ENCODE measurements at regions not wholly inside any gene's neighbourhood (a gene's known extent, or its start where the extent isn't known, plus 50 kb on each side); places are given as distances from the start of the nearest gene placed in this dataset.

DNA sequence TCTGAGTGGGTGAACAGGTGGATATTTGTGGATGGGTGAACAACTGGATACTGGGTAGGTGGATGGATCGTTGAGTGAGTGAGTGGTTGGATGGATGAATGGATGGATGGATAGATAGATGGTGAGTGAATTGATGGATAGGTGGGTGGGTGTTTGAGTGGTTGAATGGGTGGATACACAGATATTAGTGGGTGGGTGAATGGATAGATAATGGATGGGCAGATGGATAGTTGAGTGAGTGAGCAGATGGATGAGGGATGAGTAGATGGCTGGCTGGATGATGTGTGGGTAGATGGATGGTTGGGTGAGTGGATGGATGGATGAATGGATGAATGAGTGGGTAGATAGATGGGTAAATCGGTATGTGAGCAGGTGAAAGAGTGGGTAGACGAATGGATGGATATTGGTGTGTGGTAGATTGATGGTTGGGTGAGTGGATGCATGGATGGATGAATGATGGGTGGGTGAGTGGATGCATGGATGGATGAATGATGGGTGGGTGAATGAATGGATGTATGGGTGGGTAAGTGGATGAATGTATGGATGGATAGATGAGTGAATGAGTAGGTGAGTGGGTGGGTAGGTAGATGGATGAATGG is 406.7 kb downstream of the MN1 start:
- peaks cover 49% of the 10 kb centered on the region for H3K27me3 ChIP-seq (ENCODE audit: low read depth)
- TF ChIP-seq, protein P1, sequence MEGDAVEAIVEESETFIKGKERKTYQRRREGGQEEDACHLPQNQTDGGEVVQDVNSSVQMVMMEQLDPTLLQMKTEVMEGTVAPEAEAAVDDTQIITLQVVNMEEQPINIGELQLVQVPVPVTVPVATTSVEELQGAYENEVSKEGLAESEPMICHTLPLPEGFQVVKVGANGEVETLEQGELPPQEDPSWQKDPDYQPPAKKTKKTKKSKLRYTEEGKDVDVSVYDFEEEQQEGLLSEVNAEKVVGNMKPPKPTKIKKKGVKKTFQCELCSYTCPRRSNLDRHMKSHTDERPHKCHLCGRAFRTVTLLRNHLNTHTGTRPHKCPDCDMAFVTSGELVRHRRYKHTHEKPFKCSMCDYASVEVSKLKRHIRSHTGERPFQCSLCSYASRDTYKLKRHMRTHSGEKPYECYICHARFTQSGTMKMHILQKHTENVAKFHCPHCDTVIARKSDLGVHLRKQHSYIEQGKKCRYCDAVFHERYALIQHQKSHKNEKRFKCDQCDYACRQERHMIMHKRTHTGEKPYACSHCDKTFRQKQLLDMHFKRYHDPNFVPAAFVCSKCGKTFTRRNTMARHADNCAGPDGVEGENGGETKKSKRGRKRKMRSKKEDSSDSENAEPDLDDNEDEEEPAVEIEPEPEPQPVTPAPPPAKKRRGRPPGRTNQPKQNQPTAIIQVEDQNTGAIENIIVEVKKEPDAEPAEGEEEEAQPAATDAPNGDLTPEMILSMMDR (IDR thresholded peaks at IDR 0.05; ENCODE audit: borderline replicate concordance): no peak
- no peaks in the 10 kb centered on the region for H3K9me3 ChIP-seq (replicated peaks)
- H3K4me1 ChIP-seq: no peaks in the 10 kb centered on the region
- intact Hi-C loops (cut with micrococcal nuclease): loop anchor here (10.0 kb wide), 1 partner anchor 170 kb away; no protein-coding TSS in a partner anchor
- DNase-seq: no peak
- H3K4me3 ChIP-seq: no peak overlapping the region
- H3K27ac ChIP-seq (replicated peaks): no peak overlapping the region
- H3K36me3 ChIP-seq: no peaks in the 10 kb centered on the region

DNA sequence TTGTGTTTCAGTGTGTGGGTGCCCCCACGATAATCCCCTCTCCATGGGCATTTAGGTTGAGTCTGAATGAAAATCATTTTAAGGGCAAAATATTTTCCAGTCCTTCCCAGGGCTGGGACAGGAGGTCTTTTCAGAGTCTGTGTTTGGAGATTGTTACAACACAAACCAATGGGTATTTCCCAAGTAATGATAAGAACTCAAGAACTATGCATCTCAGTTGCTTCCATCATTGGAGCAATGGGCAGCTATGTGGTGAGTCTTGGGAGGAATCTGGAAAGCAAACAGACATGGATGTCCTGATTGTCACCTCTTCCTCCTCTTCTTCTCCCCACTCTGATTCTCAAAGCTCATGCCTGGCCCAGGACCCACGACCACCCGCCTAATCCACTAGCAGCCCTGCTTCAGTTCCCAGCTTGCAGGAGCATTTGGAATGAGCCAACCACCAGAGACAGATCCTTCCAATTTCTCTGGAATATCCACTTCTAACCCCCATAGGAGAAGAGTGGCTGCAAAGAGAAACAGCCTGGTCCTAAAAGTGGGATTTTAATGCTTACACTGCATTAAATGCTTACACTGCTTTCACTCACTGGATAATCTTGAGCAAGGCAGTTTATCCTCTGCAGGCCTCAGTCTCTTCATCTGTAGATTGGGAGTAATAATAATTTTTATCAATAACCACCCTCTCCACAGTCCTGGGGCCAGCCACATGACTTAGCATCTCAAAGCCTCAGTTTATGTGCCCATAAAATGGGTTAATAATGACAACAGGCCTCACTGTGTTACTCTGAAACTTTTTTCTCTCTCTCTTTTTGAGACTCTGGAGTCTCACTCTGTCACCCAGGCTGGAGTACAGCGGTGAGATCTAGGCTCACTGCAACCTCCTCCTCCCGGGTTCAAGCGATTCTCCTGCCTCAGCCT is 404.3 kb downstream of the MN1 start:
- Histone ChIP-seq H3K27me3 (ENCODE audit: low read depth) (peaks cover 58% of the 10 kb centered on the region), H3K4me1 (no peaks in the 10 kb centered on the region), H3K27ac (replicated peaks) (peak overlapping the region; percentile 30), H3K36me3 (no peaks in the 10 kb centered on the region), H3K4me3 (no peak overlapping the region), H3K9me3 (replicated peaks) (peaks cover 13% of the 10 kb centered on the region)
- TF ChIP-seq, protein P1 (IDR thresholded peaks at IDR 0.05; ENCODE audit: borderline replicate concordance): no peak
- no peak for DNase-seq
- intact Hi-C loops (cut with micrococcal nuclease): loop anchor here (10.0 kb wide), 1 partner anchor 172 kb away; no protein-coding TSS in a partner anchor

DNA sequence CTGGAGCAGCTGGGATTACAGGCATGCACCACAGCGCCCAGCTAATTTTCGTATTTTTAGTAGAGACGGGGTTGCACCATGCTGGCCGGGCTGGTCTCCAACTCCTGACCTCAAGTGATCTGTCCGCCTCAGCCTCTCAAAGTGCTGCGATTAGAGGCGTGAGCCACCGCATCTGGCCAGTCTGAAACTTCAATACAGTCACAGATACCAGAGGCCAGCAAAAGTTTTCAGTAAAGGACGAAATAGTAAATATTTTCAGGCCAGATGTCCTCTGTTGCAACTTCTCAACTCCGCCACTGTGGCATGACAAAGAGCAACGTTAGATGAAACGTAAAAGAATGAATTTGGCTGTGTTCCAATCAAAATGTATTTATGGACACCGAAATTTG is 403.6 kb downstream of the MN1 start:
- intact Hi-C loops (cut with micrococcal nuclease): loop anchor here (10.0 kb wide), 1 partner anchor 173 kb away; no protein-coding TSS in a partner anchor
- TF ChIP-seq, protein P1 (IDR thresholded peaks at IDR 0.05; ENCODE audit: borderline replicate concordance): no peak
- peak; percentile 81 for DNase-seq

DNA sequence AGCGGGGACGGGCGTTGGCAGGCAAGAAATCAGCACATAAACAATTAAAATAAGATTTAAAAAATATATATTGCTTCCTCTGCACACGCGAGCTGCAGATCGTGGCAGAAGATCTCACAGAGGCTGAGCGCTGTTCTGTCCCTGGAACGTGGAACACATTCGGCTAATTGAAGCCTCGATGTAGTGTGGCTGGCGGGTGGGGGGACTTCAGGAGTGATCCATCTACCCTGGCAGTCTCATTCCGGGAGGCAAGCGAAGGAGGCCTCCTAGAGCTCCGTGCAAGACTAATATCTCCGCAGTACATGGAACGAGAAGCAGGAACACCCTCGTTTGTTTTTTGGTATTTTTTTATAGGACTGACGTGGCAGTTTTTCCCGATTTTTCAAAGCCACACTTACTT is 402.4 kb downstream of the MN1 start:
- no peak for DNase-seq
- no peak overlapping the region for H3K4me3 ChIP-seq

More for the DNA sequence above, 403.6 kb downstream of the MN1 start:
- no peaks in the 10 kb centered on the region for H3K4me1 ChIP-seq
- H3K4me3 ChIP-seq: no peak overlapping the region
- H3K27me3 ChIP-seq (ENCODE audit: low read depth): peaks cover 52% of the 10 kb centered on the region
- H3K9me3 ChIP-seq (replicated peaks): peaks cover 20% of the 10 kb centered on the region
- H3K36me3 ChIP-seq: no peaks in the 10 kb centered on the region
- H3K27ac ChIP-seq (replicated peaks): peak overlapping the region; percentile 30

GRCh38 chr22:27400811-27401210 is 400.7 kb downstream of the MN1 start:
- peaks cover 39% of the 10 kb centered on the region for H3K27me3 ChIP-seq (ENCODE audit: low read depth)
- intact Hi-C loops (cut with micrococcal nuclease): no loop called here
- TF ChIP-seq, protein P1 (IDR thresholded peaks at IDR 0.05; ENCODE audit: borderline replicate concordance): no peak
- no peak for DNase-seq
- H3K4me3 ChIP-seq: no peak overlapping the region
- no peak overlapping the region for H3K27ac ChIP-seq (replicated peaks)
- H3K36me3 ChIP-seq: no peaks in the 10 kb centered on the region
- peaks cover 25% of the 10 kb centered on the region for H3K9me3 ChIP-seq (replicated peaks)
- no peaks in the 10 kb centered on the region for H3K4me1 ChIP-seq

More for the DNA sequence above, 402.4 kb downstream of the MN1 start:
- H3K4me1 ChIP-seq: no peaks in the 10 kb centered on the region
- H3K27me3 ChIP-seq (ENCODE audit: low read depth): peaks cover 42% of the 10 kb centered on the region
- H3K9me3 ChIP-seq (replicated peaks): peaks cover 25% of the 10 kb centered on the region
- intact Hi-C loops (cut with micrococcal nuclease): loop anchor here (10.0 kb wide), 1 partner anchor 174 kb away; no protein-coding TSS in a partner anchor
- no peaks in the 10 kb centered on the region for H3K36me3 ChIP-seq
- peak overlapping the region; percentile 9 for H3K27ac ChIP-seq (replicated peaks)
- TF ChIP-seq, protein P1 (IDR thresholded peaks at IDR 0.05; ENCODE audit: borderline replicate concordance): no peak

Measured in left ventricle myocardium inferior (tissue), 1 donor.